GM23338 (cell line): ENCODE measurements at regions not wholly inside any gene's neighbourhood (a gene's known extent, or its start where the extent isn't known, plus 50 kb on each side); places are given as distances from the start of the nearest gene placed in this dataset.

Source experiments
- ATAC-seq: fragments of 200-7000 bp; cut with Tn5 transposase; 3 replicates; pipeline ENCODE4 v1.9.1; 2020
- DNase-seq: peaks from one replicate; pipeline ENCODE4 v3.0.0-alpha.2; 2015; ENCODE audit warnings: low spot score
- H2AFZ ChIP-seq: fragments of 200-600 bp; sonication (generic); 2 replicates; pipeline ENCODE4 v1.8.0; 2016; ENCODE audit warnings: antibody characterized with exemption, mild to moderate bottlenecking, moderate library complexity
- H3F3A ChIP-seq: fragments of 200-600 bp; sonication (generic); replicated peaks from 2 replicates; pipeline ENCODE4 v1.8.0; 2017; ENCODE audit warnings: antibody characterized with exemption, mixed run types, low read depth
- H3K27ac ChIP-seq: fragments of 200-600 bp; sonication (generic); 2 replicates; pipeline ENCODE4 v1.6.1; 2016; ENCODE audit warnings: low read depth
- H3K27me3 ChIP-seq: fragments of 200-600 bp; sonication (generic); 2 replicates; pipeline ENCODE4 v1.8.0; 2016; ENCODE audit warnings: mild to moderate bottlenecking, mixed run types, moderate library complexity; ENCODE audit not compliant: insufficient read depth
- H3K36me3 ChIP-seq: fragments of 200-600 bp; sonication (generic); 2 replicates; pipeline ENCODE4 v1.8.0; 2016; ENCODE audit warnings: mild to moderate bottlenecking; ENCODE audit not compliant: insufficient read depth
- H3K4me1 ChIP-seq: fragments of 200-600 bp; sonication (generic); 2 replicates; pipeline ENCODE4 v1.8.0; 2016; ENCODE audit warnings: mild to moderate bottlenecking, moderate library complexity; ENCODE audit not compliant: insufficient read depth
- H3K4me2 ChIP-seq: fragments of 200-600 bp; sonication (generic); 2 replicates; pipeline ENCODE4 v1.7.1; 2017; ENCODE audit warnings: mixed run types
- H3K4me3 ChIP-seq: fragments of 200-600 bp; sonication (generic); 2 replicates; pipeline ENCODE4 v1.6.1; 2016; ENCODE audit warnings: mixed run types
- H3K79me2 ChIP-seq: fragments of 200-600 bp; sonication (generic); replicated peaks from 2 replicates; pipeline ENCODE4 v1.8.0; 2017; ENCODE audit warnings: mild to moderate bottlenecking; ENCODE audit not compliant: insufficient read depth
- H3K9me2 ChIP-seq: fragments of 200-600 bp; sonication (generic); 2 replicates; pipeline ENCODE4 v1.8.0; 2017; ENCODE audit not compliant: insufficient read depth
- H4K20me1 ChIP-seq: fragments of 200-600 bp; sonication (generic); replicated peaks from 2 replicates; pipeline ENCODE4 v1.8.0; 2017; ENCODE audit warnings: mild to moderate bottlenecking; ENCODE audit not compliant: insufficient read depth
- H3K27ac Mint-ChIP-seq: 2 replicates; pipeline ENCODE4 v1.8.0; 2020; ENCODE audit warnings: inconsistent platforms, mild to moderate bottlenecking, moderate library complexity, mixed read lengths
- H3K27me3 Mint-ChIP-seq: 3 replicates; pipeline ENCODE4 v1.8.0; 2022; ENCODE audit warnings: low read depth, mild to moderate bottlenecking, moderate library complexity, mixed read lengths, inconsistent platforms; ENCODE audit not compliant: insufficient read depth, poor library complexity
- H3K36me3 Mint-ChIP-seq: 3 replicates; pipeline ENCODE4 v1.8.0; 2021; ENCODE audit warnings: low read depth, mild to moderate bottlenecking, inconsistent platforms, moderate library complexity, mixed read lengths
- H3K4me1 Mint-ChIP-seq: 3 replicates; pipeline ENCODE4 v1.8.0; 2020; ENCODE audit warnings: mild to moderate bottlenecking, inconsistent platforms, mixed read lengths
- H3K4me3 Mint-ChIP-seq: 3 replicates; pipeline ENCODE4 v1.8.0; 2021; ENCODE audit warnings: moderate library complexity, mild to moderate bottlenecking, inconsistent platforms, mixed read lengths
- H3K9me3 Mint-ChIP-seq: 3 replicates; pipeline ENCODE4 v1.8.0; 2020; ENCODE audit warnings: moderate library complexity, mild to moderate bottlenecking, inconsistent platforms, mixed read lengths
- CTCF ChIP-seq, 2 experiments: fragments of 200-600 bp in 1 of 2; sonication (generic) in 1 of 2; conservative IDR thresholded peaks; 2 replicates each; pipeline versions ENCODE4 v1.5.1 to v1.6.1; 2016 to 2017; ENCODE audit warnings: antibody characterized with exemption in 2 of 2, low read depth in 2 of 2, mild to moderate bottlenecking in 2 of 2, moderate library complexity in 1 of 2
- ETS1 ChIP-seq: IDR thresholded peaks from 2 replicates; pipeline ENCODE4 v1.6.1; 2016; ENCODE audit warnings: antibody characterized with exemption
- EZH2 ChIP-seq: fragments of 200-600 bp; sonication (generic); IDR thresholded peaks from one replicate; pipeline ENCODE4 v1.8.0; 2017; ENCODE audit warnings: antibody characterized with exemption, mild to moderate bottlenecking, low read depth; ENCODE audit not compliant: unreplicated experiment
- EZH2phosphoT487 ChIP-seq: fragments of 200-600 bp; sonication (generic); IDR thresholded peaks from one replicate; pipeline ENCODE4 v1.8.1; 2018; ENCODE audit warnings: antibody characterized with exemption; ENCODE audit not compliant: unreplicated experiment
- JUNB ChIP-seq: IDR thresholded peaks from one replicate; pipeline ENCODE4 v1.6.1; 2016; ENCODE audit warnings: antibody characterized with exemption; ENCODE audit not compliant: unreplicated experiment
- STAT1 ChIP-seq: IDR thresholded peaks from one replicate; pipeline ENCODE4 v1.6.1; 2016; ENCODE audit warnings: antibody characterized with exemption; ENCODE audit not compliant: unreplicated experiment
- ZNF114 ChIP-seq: fragments of 250-450 bp; sonication (Bioruptor Pico); IDR thresholded peaks from 2 replicates; pipeline ENCODE4 v1.5.0; 2020; ENCODE audit warnings: mild to moderate bottlenecking, moderate library complexity
- ZNF462 ChIP-seq: fragments of 250-450 bp; sonication (Bioruptor Pico); IDR thresholded peaks from 2 replicates; pipeline ENCODE4 v1.5.0; 2020; ENCODE audit warnings: mild to moderate bottlenecking, moderate library complexity

GRCh38 chr3:152113992-152114651 is 154.6 kb upstream of the MBNL1 start:
- no peaks in the 10 kb centered on the region; the same call in 1 of the 2 replicates for H3K9me2 ChIP-seq
- ATAC-seq = no peak
- TF ChIP-seq CTCF (conservative IDR thresholded peaks at IDR 0.05; ENCODE audit: low read depth in 2 of 2) (no peak), EZH2phosphoT487 (no peak), JUNB (no peak), EZH2 (no peak), ETS1 (no peak), ZNF114 (CRISPR knock-in tag) (no peak)
- no peaks in the 10 kb centered on the region for H4K20me1 ChIP-seq
- no peak overlapping the region for H3K27ac Mint-ChIP-seq
- no peak overlapping the region for H3K27ac ChIP-seq
- DNase-seq = no peak
- H3K4me3 Mint-ChIP-seq = no peak overlapping the region
- peaks cover under 1% of the 10 kb centered on the region; the same call in 1 of the 3 replicates for H3K4me1 Mint-ChIP-seq
- H3K36me3 Mint-ChIP-seq = no peaks in the 10 kb centered on the region
- no peak overlapping the region for H3K4me2 ChIP-seq
- H3F3A ChIP-seq = no peaks in the 10 kb centered on the region
- H3K27me3 Mint-ChIP-seq = no peaks in the 10 kb centered on the region
- H2AFZ ChIP-seq = no peak overlapping the region
- no peaks in the 10 kb centered on the region for H3K79me2 ChIP-seq
- no peak overlapping the region for H3K4me3 ChIP-seq
- no peaks in the 10 kb centered on the region for H3K4me1 ChIP-seq
- no peaks in the 10 kb centered on the region for H3K9me3 Mint-ChIP-seq
- no peaks in the 10 kb centered on the region for H3K27me3 ChIP-seq
- H3K36me3 ChIP-seq = no peaks in the 10 kb centered on the region

- Histone ChIP-seq H4K20me1 (no peaks in the 10 kb centered on the region), H3K36me3 (no peaks in the 10 kb centered on the region), H2AFZ (no peak overlapping the region), H3K4me1 (no peaks in the 10 kb centered on the region), H3K79me2 (no peaks in the 10 kb centered on the region), H3K4me2 (no peak overlapping the region), H3K27me3 (no peaks in the 10 kb centered on the region), H3F3A (no peaks in the 10 kb centered on the region), H3K9me2 (no peaks in the 10 kb centered on the region), H3K27ac (no peak overlapping the region), H3K4me3 (no peak overlapping the region)
- Mint-ChIP-seq H3K36me3 (no peaks in the 10 kb centered on the region), H3K4me1 (no peaks in the 10 kb centered on the region), H3K27ac (no peak overlapping the region), H3K4me3 (no peak overlapping the region), H3K9me3 (no peaks in the 10 kb centered on the region), H3K27me3 (no peaks in the 10 kb centered on the region)
- no peak for DNase-seq
- no peak for ATAC-seq
- TF ChIP-seq EZH2phosphoT487 (no peak), CTCF (conservative IDR thresholded peaks at IDR 0.05; ENCODE audit: low read depth in 2 of 2) (no peak), STAT1 (no peak), ZNF462 (CRISPR knock-in tag) (no peak)
These were observed 148.0 kb upstream of the MBNL1 start for GRCh38 chr3:152120601-152121269.
